ENCODE measurements at regions not wholly inside any gene's neighbourhood (a gene's known extent, or its start where the extent isn't known, plus 50 kb on each side); places are given as distances from the start of the nearest gene placed in this dataset.

GRCh38 chr21:15441060-15441493 is 288.7 kb upstream of the USP25 start:
- WGBS, 2 donors: 38 to 40% methylated on average over 3 of the region's 3 CpGs
- H3K36me3 ChIP-seq (ENCODE audit: control insufficient read depth in 4 of 4, insufficient read depth in 4 of 4, low read length in 4 of 4): no peaks in the 10 kb centered on the region
- no peak for TF ChIP-seq CTCF (IDR thresholded peaks at IDR 0.05; ENCODE audit: control extremely low read depth, extremely low read depth)
- no peak overlapping the region for H3K4me3 ChIP-seq
- H3K27me3 ChIP-seq (ENCODE audit: control insufficient read depth in 3 of 3, insufficient read depth in 3 of 3, low read length in 2 of 3): no peaks in the 10 kb centered on the region
- H3K9ac ChIP-seq (ENCODE audit: insufficient read depth in 1 of 2, low read length in 2 of 2): no peak overlapping the region
- no peak for ATAC-seq (ENCODE audit: insufficient read depth, low FRiP score)
- no peaks in the 10 kb centered on the region for H3K4me1 ChIP-seq (ENCODE audit: control insufficient read depth in 5 of 5, insufficient read depth in 5 of 5, low read length in 5 of 5)
- no peaks in the 10 kb centered on the region for H3K9me3 ChIP-seq (ENCODE audit: control insufficient read depth in 4 of 4, insufficient read depth in 3 of 4, low read length in 3 of 4)
- no peak overlapping the region for H3K27ac ChIP-seq (ENCODE audit: low read depth in 1 of 2, low read length in 1 of 2)
- DNase-seq: no peak

- ATAC-seq (ENCODE audit: insufficient read depth, low FRiP score) (no peak), DNase-seq (no peak)
- H3K27ac ChIP-seq (ENCODE audit: low read depth in 1 of 2, low read length in 1 of 2): no peak overlapping the region
- no peaks in the 10 kb centered on the region for H3K4me1 ChIP-seq (ENCODE audit: control insufficient read depth in 5 of 5, insufficient read depth in 5 of 5, low read length in 5 of 5)
- H3K36me3 ChIP-seq (ENCODE audit: control insufficient read depth in 4 of 4, insufficient read depth in 4 of 4, low read length in 4 of 4): no peaks in the 10 kb centered on the region
- no peak overlapping the region for H3K4me3 ChIP-seq
- H3K27me3 ChIP-seq (ENCODE audit: control insufficient read depth in 3 of 3, insufficient read depth in 3 of 3, low read length in 2 of 3): no peaks in the 10 kb centered on the region
- no peak for TF ChIP-seq CTCF (IDR thresholded peaks at IDR 0.05; ENCODE audit: control extremely low read depth, extremely low read depth)
- no peak overlapping the region for H3K9ac ChIP-seq (ENCODE audit: insufficient read depth in 1 of 2, low read length in 2 of 2)
- H3K9me3 ChIP-seq (ENCODE audit: control insufficient read depth in 4 of 4, insufficient read depth in 3 of 4, low read length in 3 of 4): no peaks in the 10 kb centered on the region
Measured at GRCh38 chr21:15441992-15442391, 287.8 kb upstream of the USP25 start.

GRCh38 chr21:15442743-15443469 is 286.9 kb upstream of the USP25 start:
- Histone ChIP-seq H3K4me1 (ENCODE audit: control insufficient read depth in 5 of 5, insufficient read depth in 5 of 5, low read length in 5 of 5) (no peaks in the 10 kb centered on the region), H3K36me3 (ENCODE audit: control insufficient read depth in 4 of 4, insufficient read depth in 4 of 4, low read length in 4 of 4) (no peaks in the 10 kb centered on the region), H3K9ac (ENCODE audit: insufficient read depth in 1 of 2, low read length in 2 of 2) (no peak overlapping the region), H3K27ac (ENCODE audit: low read depth in 1 of 2, low read length in 1 of 2) (no peak overlapping the region), H3K9me3 (ENCODE audit: control insufficient read depth in 4 of 4, insufficient read depth in 3 of 4, low read length in 3 of 4) (no peaks in the 10 kb centered on the region), H3K27me3 (ENCODE audit: control insufficient read depth in 3 of 3, insufficient read depth in 3 of 3, low read length in 2 of 3) (no peaks in the 10 kb centered on the region), H3K4me3 (no peak overlapping the region)
- ATAC-seq (ENCODE audit: insufficient read depth, low FRiP score) (no peak), DNase-seq (no peak)
- WGBS, 2 donors: 37 to 56% methylated on average over 6 of the region's 6 CpGs
- no peak for TF ChIP-seq CTCF (IDR thresholded peaks at IDR 0.05; ENCODE audit: control extremely low read depth, extremely low read depth)

- Histone ChIP-seq H3K27ac (ENCODE audit: low read depth in 1 of 2, low read length in 1 of 2) (no peak overlapping the region), H3K9me3 (ENCODE audit: control insufficient read depth in 4 of 4, insufficient read depth in 3 of 4, low read length in 3 of 4) (no peaks in the 10 kb centered on the region), H3K36me3 (ENCODE audit: control insufficient read depth in 4 of 4, insufficient read depth in 4 of 4, low read length in 4 of 4) (no peaks in the 10 kb centered on the region), H3K4me1 (ENCODE audit: control insufficient read depth in 5 of 5, insufficient read depth in 5 of 5, low read length in 5 of 5) (no peaks in the 10 kb centered on the region), H3K9ac (ENCODE audit: insufficient read depth in 1 of 2, low read length in 2 of 2) (no peak overlapping the region), H3K4me3 (no peak overlapping the region), H3K27me3 (ENCODE audit: control insufficient read depth in 3 of 3, insufficient read depth in 3 of 3, low read length in 2 of 3) (no peaks in the 10 kb centered on the region)
- no peak for TF ChIP-seq CTCF (IDR thresholded peaks at IDR 0.05; ENCODE audit: control extremely low read depth, extremely low read depth)
- no peak for ATAC-seq (ENCODE audit: insufficient read depth, low FRiP score)
- WGBS, 2 donors: 26 to 49% methylated on average over 2 of the region's 2 CpGs
- DNase-seq: no peak
Measured at GRCh38 chr21:15443740-15444117, 286.1 kb upstream of the USP25 start.

All from lung (tissue), 11 donors.